Choroid plexus epithelial cell (primary cell): ENCODE measurements at regions not wholly inside any gene's neighbourhood (a gene's known extent, or its start where the extent isn't known, plus 50 kb on each side); places are given as distances from the start of the nearest gene placed in this dataset.
A peak's percentile ranks its signal among the peaks of the same experiment; 100 is the strongest.

Experiments
- DNase-seq: peaks from one replicate; pipeline ENCODE4 v3.0.0-alpha.2; 2010; ENCODE audit warnings: low read depth
- H3K4me3 ChIP-seq: 2 replicates; pipeline ENCODE4 v1.5.1; 2011; ENCODE audit warnings: low read depth, mild to moderate bottlenecking, control low read depth, low read length, moderate library complexity
- TF ChIP-seq, protein P1 (sequence below): conservative IDR thresholded peaks from 2 replicates; pipeline ENCODE4 v1.5.1; 2011; ENCODE audit warnings: low read depth, mild to moderate bottlenecking, control low read depth, inconsistent platforms, low read length, moderate library complexity

DNA sequence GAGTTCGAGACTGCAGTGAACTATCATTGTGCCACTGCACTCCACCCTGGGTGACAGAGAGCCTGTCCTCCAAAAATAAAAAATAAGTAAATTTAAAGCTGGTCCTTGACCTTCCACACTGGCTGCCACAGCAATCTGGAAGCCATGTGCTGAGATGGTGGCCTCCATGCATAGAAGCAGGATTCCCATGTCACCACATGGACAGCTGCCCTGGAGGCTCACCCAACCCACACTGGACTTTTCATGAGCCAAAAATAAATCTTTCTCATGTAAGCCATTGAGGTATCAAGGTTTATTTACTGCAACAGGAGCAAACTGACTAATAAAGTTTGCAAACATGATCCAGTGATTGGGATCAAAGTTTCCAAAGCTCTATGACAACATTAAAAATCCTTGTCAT, 88.5 kb downstream of the SETD4 start:
- TF ChIP-seq, protein P1, sequence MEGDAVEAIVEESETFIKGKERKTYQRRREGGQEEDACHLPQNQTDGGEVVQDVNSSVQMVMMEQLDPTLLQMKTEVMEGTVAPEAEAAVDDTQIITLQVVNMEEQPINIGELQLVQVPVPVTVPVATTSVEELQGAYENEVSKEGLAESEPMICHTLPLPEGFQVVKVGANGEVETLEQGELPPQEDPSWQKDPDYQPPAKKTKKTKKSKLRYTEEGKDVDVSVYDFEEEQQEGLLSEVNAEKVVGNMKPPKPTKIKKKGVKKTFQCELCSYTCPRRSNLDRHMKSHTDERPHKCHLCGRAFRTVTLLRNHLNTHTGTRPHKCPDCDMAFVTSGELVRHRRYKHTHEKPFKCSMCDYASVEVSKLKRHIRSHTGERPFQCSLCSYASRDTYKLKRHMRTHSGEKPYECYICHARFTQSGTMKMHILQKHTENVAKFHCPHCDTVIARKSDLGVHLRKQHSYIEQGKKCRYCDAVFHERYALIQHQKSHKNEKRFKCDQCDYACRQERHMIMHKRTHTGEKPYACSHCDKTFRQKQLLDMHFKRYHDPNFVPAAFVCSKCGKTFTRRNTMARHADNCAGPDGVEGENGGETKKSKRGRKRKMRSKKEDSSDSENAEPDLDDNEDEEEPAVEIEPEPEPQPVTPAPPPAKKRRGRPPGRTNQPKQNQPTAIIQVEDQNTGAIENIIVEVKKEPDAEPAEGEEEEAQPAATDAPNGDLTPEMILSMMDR = no peak
- no peak for DNase-seq
- H3K4me3 ChIP-seq = no peak overlapping the region

DNA sequence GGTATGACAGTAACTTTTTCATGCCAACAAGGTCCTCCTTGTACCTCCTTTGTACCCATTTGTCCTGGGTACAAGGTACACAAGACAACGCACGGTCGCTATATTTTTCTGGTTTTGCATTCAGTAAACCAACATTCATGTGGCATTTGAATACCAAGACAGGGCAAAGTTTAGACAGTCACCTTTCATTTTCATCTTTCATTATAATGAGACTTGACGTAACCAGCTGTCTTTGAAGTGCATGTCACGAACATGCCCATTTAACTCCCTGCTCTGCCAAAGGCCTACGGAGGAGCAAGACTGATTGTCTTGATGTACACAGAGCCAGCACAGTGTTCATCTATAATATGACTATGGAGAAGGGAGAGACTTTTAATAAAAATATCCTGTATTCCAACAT, 91.0 kb downstream of the SETD4 start:
- DNase-seq = no peak
- no peak overlapping the region for H3K4me3 ChIP-seq
- TF ChIP-seq, protein P1 = no peak

DNA sequence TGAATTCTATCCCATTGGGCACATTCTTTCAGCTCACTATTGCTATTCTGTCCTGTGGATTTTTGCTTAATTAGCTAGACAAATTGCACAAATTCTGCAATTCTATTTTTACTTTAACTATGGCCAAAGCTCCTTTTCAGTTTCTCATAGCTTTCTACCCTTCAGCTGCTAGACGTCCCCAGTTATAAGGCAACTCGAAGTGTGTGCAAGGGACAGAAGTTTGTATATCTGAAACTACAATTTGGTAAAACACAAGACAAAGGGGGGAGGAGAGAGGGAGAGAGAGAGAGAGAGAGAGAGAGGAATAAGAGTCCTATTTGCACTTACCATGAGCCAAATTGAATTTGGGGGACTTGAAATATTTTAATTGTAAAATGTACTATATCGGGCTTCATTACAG, 91.8 kb downstream of the SETD4 start:
- H3K4me3 ChIP-seq = no peak overlapping the region
- TF ChIP-seq, protein P1 = no peak
- no peak for DNase-seq

DNA sequence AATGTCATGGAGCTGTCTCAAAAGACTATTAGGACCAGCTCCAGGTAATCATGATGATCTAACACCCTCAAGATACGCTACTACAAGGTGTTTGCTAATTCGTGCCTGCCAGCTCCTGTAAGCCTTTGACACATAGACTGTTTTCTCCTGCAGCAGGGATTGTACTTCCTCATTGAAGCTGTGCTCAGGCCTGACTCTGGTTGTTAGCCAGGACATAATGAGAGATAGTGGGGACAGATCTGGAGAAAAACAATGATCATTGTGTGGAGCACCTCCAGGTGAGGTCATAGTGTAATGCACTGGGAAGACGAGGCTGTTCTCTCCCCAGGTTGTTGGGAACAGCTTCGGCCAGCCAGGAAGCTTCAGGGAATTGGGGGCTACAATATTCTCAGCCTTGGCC, 94.6 kb downstream of the SETD4 start:
- no peak overlapping the region for H3K4me3 ChIP-seq
- TF ChIP-seq, protein P1 = no peak
- no peak for DNase-seq

DNA sequence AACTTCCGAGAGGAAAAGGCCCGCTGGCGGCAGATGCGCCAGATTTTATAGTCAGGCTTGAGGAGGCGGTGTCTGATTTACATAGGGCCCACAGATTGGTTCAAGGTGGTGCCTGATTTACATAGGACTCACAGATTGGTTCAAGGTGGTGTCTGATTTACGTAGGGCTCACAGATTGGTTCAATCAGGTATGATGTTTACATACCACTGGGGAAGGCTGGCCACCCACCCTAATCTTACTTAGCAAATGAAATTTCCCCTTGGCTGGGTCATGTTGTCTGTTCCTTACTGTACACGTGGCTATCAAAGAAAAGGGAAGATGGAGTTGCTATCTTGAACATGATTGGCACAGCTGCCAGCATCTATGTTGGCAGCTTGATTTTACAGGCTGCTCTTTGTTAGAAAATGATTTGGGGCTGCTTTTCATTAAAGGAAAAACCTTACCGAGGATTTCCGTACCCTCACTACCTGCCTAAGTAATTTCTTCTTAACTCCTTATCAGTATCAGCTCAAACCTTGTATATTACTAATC, 96.3 kb downstream of the SETD4 start:
- TF ChIP-seq, protein P1 = no peak
- peak; percentile 9 for DNase-seq
- H3K4me3 ChIP-seq = no peak overlapping the region

DNA sequence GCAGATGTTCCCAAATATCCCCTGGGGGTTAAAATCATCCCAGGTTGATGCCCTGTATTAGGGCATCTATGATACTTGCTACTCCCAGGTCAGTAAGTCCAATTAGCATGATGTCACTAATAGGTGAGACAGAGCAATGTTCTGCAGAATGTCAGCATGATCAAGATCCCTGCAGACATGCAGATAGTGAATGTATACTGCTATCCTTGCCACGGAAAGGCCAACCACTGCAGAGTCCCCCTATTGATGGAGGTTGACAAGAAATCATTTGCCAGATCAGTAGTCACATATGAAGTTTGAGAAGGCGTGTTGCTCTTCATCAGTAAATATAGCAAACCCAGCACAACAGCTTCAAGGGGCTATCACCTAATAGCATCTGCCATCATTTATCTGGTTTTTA, 97.4 kb downstream of the SETD4 start:
- TF ChIP-seq, protein P1 = no peak
- DNase-seq = no peak
- H3K4me3 ChIP-seq = no peak overlapping the region

DNA sequence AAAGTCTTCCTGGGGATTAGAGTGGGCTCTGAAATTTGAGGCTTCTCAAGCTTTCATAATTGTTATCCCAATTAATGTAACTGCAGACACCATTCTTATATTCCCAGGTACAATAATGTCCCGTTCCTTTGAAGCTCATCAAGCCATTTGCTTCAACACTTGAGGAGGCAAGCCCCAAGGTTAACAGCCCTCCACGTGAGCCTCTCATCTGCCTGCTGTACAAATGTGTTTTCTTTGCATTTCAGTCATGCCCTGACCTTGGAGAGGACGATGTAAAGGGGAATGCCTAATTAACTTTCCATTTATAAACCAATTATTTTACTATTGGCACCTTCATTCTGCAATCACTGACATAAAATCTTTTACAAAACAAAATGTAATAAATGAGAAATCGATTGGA, 106.3 kb downstream of the SETD4 start:
- H3K4me3 ChIP-seq = no peak overlapping the region
- TF ChIP-seq, protein P1 = no peak
- DNase-seq = no peak
